ENCODE measurements at regions not wholly inside any gene's neighbourhood (a gene's known extent, or its start where the extent isn't known, plus 50 kb on each side); places are given as distances from the start of the nearest gene placed in this dataset.
"Not testable (repeated sequence)": the region's sequence is repeated elsewhere in the genome, so short reads cannot be mapped to it uniquely, and the experiment has no call there.

- DNase-seq, result no peak
Measured at GRCh38 chr5:166883016-166883415, 1408.4 kb upstream of the WWC1 start.

- no peak for DNase-seq
Measured at GRCh38 chr5:166898166-166898565, 1393.3 kb upstream of the WWC1 start.

GRCh38 chr5:166899343-166899742 lies 1392.1 kb upstream of the WWC1 start:
- DNase-seq, result no peak

- DNase-seq, result no peak
Measured at GRCh38 chr5:166904571-166904970, 1386.9 kb upstream of the WWC1 start.

GRCh38 chr5:166906991-166907713 lies 1384.3 kb upstream of the WWC1 start:
- no peak for DNase-seq

- DNase-seq, result no peak
Measured at GRCh38 chr5:166909040-166909439, 1382.4 kb upstream of the WWC1 start.

GRCh38 chr5:166909926-166910325 lies 1381.5 kb upstream of the WWC1 start:
- DNase-seq, result no peak

- no peak for DNase-seq
Measured at GRCh38 chr5:166910995-166911394, 1380.5 kb upstream of the WWC1 start.

GRCh38 chr5:166916021-166916420 lies 1375.4 kb upstream of the WWC1 start:
- no peak for DNase-seq

- DNase-seq, result no peak
Measured at GRCh38 chr5:166926138-166926537, 1365.3 kb upstream of the WWC1 start.

GRCh38 chr5:166926806-166927475 lies 1364.5 kb upstream of the WWC1 start:
- not testable (repeated sequence) for DNase-seq

- DNase-seq, result no peak
Measured at GRCh38 chr5:166936351-166936750, 1355.1 kb upstream of the WWC1 start.

- no peak for DNase-seq
Measured at GRCh38 chr5:166938071-166938470, 1353.4 kb upstream of the WWC1 start.

- no peak for DNase-seq
Measured at GRCh38 chr5:166942948-166943347, 1348.5 kb upstream of the WWC1 start.

GRCh38 chr5:166947045-166947444 lies 1344.4 kb upstream of the WWC1 start:
- DNase-seq, result no peak

GRCh38 chr5:166948679-166949078 lies 1342.8 kb upstream of the WWC1 start:
- DNase-seq, result no peak

- DNase-seq, result no peak
Measured at GRCh38 chr5:166952048-166952447, 1339.4 kb upstream of the WWC1 start.

GRCh38 chr5:166957782-166958181 lies 1333.7 kb upstream of the WWC1 start:
- DNase-seq, result no peak

GRCh38 chr5:166959766-166960165 lies 1331.7 kb upstream of the WWC1 start:
- no peak for DNase-seq

GRCh38 chr5:166961028-166961427 lies 1330.4 kb upstream of the WWC1 start:
- no peak for DNase-seq

- DNase-seq, result no peak
Measured at GRCh38 chr5:166961913-166962312, 1329.5 kb upstream of the WWC1 start.

- DNase-seq, result no peak
Measured at GRCh38 chr5:166962461-166962860, 1329.0 kb upstream of the WWC1 start.

- no peak for DNase-seq
Measured at GRCh38 chr5:166963596-166963995, 1327.8 kb upstream of the WWC1 start.

- no peak for DNase-seq
Measured at GRCh38 chr5:166977911-166978422, 1313.5 kb upstream of the WWC1 start.

All from bone marrow (tissue), 2 donors.